Hematopoietic multipotent progenitor cell treated with erythropoietin and hydrocortisone succinate and interleukin-3 and kit ligand, for 4 days (in vitro differentiated cells): ENCODE measurements at regions not wholly inside any gene's neighbourhood (a gene's known extent, or its start where the extent isn't known, plus 50 kb on each side); places are given as distances from the start of the nearest gene placed in this dataset.

Source experiments
- DNase-seq: peaks from one replicate; pipeline ENCODE4 v3.0.0-alpha.2; 2015

GRCh38 chr18:34075963-34076860, 148.5 kb downstream of the NOL4 start:
- no peak for DNase-seq

GRCh38 chr18:34061226-34061625, 163.5 kb downstream of the NOL4 start:
- DNase-seq, result no peak

- DNase-seq, result no peak
Measured at GRCh38 chr18:34055227-34055626, 169.5 kb downstream of the NOL4 start.

GRCh38 chr18:34050661-34051060, 174.1 kb downstream of the NOL4 start:
- no peak for DNase-seq

GRCh38 chr18:34049511-34049910, 175.2 kb downstream of the NOL4 start:
- DNase-seq, result no peak

GRCh38 chr18:34048423-34048822, 176.3 kb downstream of the NOL4 start:
- no peak for DNase-seq

- no peak for DNase-seq
Measured at GRCh38 chr18:34042423-34043146, 182.1 kb downstream of the NOL4 start.

GRCh38 chr18:34039611-34040010, 185.1 kb downstream of the NOL4 start:
- DNase-seq, result no peak

GRCh38 chr18:34039201-34039600, 185.5 kb downstream of the NOL4 start:
- peak; percentile 4 for DNase-seq

GRCh38 chr18:34038086-34038485, 186.6 kb downstream of the NOL4 start:
- no peak for DNase-seq

- no peak for DNase-seq
Measured at GRCh38 chr18:34033968-34034367, 190.7 kb downstream of the NOL4 start.

GRCh38 chr18:34031810-34032209, 192.9 kb downstream of the NOL4 start:
- DNase-seq, result no peak

GRCh38 chr18:34028324-34028723, 196.4 kb downstream of the NOL4 start:
- DNase-seq, result no peak

- DNase-seq, result no peak
Measured at GRCh38 chr18:34025191-34025801, 199.4 kb downstream of the NOL4 start.

GRCh38 chr18:34023471-34023870, 201.2 kb downstream of the NOL4 start:
- DNase-seq, result no peak

- no peak for DNase-seq
Measured at GRCh38 chr18:34018336-34018735, 206.4 kb downstream of the NOL4 start.

GRCh38 chr18:34003687-34004086, 221.0 kb downstream of the NOL4 start:
- DNase-seq, result no peak

GRCh38 chr18:34002130-34002529, 222.6 kb downstream of the NOL4 start:
- no peak for DNase-seq

- DNase-seq, result no peak
Measured at GRCh38 chr18:34001376-34001775, 223.3 kb downstream of the NOL4 start.

- no peak for DNase-seq
Measured at GRCh38 chr18:33987206-33987605, 237.5 kb downstream of the NOL4 start.

GRCh38 chr18:33983126-33983525, 241.6 kb downstream of the NOL4 start:
- DNase-seq, result no peak

GRCh38 chr18:33960417-33960816, 264.3 kb downstream of the NOL4 start:
- no peak for DNase-seq

GRCh38 chr18:33959609-33960008, 265.1 kb downstream of the NOL4 start:
- no peak for DNase-seq

- no peak for DNase-seq
Measured at GRCh38 chr18:33957707-33958106, 267.0 kb downstream of the NOL4 start.
